A673 (cell line): ENCODE measurements at regions not wholly inside any gene's neighbourhood (a gene's known extent, or its start where the extent isn't known, plus 50 kb on each side); places are given as distances from the start of the nearest gene placed in this dataset.

ENCODE experiments used
- EZH2 ChIP-seq: fragments of 200-600 bp; sonication (generic); IDR thresholded peaks from 2 replicates; pipeline ENCODE4 v1.6.1; 2017; ENCODE audit warnings: borderline replicate concordance, low read depth, mild to moderate bottlenecking, mixed read lengths, antibody characterized with exemption, low read length; ENCODE audit not compliant: poor library complexity, severe bottlenecking
- TF ChIP-seq, protein P1 (sequence below): fragments of 300-800, 200-600 bp; sonication (generic); conservative IDR thresholded peaks from 2 replicates; pipeline ENCODE4 v1.5.1; 2017; ENCODE audit warnings: low read depth, mild to moderate bottlenecking, antibody characterized with exemption, low read length, moderate library complexity, mixed read lengths

GRCh38 chr14:59038746-59039145 is 149.7 kb upstream of the DAAM1 start:
- TF ChIP-seq, protein P1, sequence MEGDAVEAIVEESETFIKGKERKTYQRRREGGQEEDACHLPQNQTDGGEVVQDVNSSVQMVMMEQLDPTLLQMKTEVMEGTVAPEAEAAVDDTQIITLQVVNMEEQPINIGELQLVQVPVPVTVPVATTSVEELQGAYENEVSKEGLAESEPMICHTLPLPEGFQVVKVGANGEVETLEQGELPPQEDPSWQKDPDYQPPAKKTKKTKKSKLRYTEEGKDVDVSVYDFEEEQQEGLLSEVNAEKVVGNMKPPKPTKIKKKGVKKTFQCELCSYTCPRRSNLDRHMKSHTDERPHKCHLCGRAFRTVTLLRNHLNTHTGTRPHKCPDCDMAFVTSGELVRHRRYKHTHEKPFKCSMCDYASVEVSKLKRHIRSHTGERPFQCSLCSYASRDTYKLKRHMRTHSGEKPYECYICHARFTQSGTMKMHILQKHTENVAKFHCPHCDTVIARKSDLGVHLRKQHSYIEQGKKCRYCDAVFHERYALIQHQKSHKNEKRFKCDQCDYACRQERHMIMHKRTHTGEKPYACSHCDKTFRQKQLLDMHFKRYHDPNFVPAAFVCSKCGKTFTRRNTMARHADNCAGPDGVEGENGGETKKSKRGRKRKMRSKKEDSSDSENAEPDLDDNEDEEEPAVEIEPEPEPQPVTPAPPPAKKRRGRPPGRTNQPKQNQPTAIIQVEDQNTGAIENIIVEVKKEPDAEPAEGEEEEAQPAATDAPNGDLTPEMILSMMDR, result no peak
- TF ChIP-seq EZH2, result no peak
